Activated B cell treated with CpG ODN at 0.5 μM for 24 hours (primary cell): ENCODE measurements at regions not wholly inside any gene's neighbourhood (a gene's known extent, or its start where the extent isn't known, plus 50 kb on each side); places are given as distances from the start of the nearest gene placed in this dataset.

Experiments
- ATAC-seq: fragments of 200-7000 bp; cut with Tn5 transposase; one replicate; pipeline ENCODE4 v1.10.0; 2021; ENCODE audit warnings: low read depth, mild to moderate bottlenecking, moderate library complexity
- CTCF ChIA-PET: fragments of 350-600 bp; sonication (Branson Sonifier 250); formaldehyde crosslinking; loops from one replicate; lab custom pipeline; 2021; ENCODE audit warnings: antibody characterized with exemption; lab: Charles Lee
- POLR2A ChIA-PET: fragments of 350-600 bp; sonication (Branson Sonifier 250); formaldehyde crosslinking; loops from one replicate; lab custom pipeline; 2021; ENCODE audit warnings: antibody characterized with exemption; lab: Charles Lee
- DNase-seq: peaks from one replicate; pipeline ENCODE4 v3.0.0; 2022
- H3K27ac Mint-ChIP-seq: one replicate; pipeline ENCODE4 v1.8.0; 2020; ENCODE audit warnings: mixed read lengths
- H3K27me3 Mint-ChIP-seq: one replicate; pipeline ENCODE4 v1.8.0; 2021; ENCODE audit warnings: mixed read lengths
- H3K36me3 Mint-ChIP-seq: one replicate; pipeline ENCODE4 v1.8.0; 2021; ENCODE audit warnings: low read depth, mixed read lengths
- H3K4me1 Mint-ChIP-seq: one replicate; pipeline ENCODE4 v1.8.0; 2021; ENCODE audit warnings: mixed read lengths
- H3K4me3 Mint-ChIP-seq: one replicate; pipeline ENCODE4 v1.8.0; 2020; ENCODE audit warnings: mild to moderate bottlenecking, mixed read lengths
- H3K9me3 Mint-ChIP-seq: one replicate; pipeline ENCODE4 v1.8.0; 2020; ENCODE audit warnings: mixed read lengths
- CTCF ChIP-seq: fragments of 200-600 bp; IDR thresholded peaks from one replicate; pipeline ENCODE4 v1.8.0; 2022; ENCODE audit warnings: antibody characterized with exemption, mild to moderate bottlenecking
- intact Hi-C: fragments of 100-400 bp; cut with micrococcal nuclease; formaldehyde crosslinking; loops from one replicate; pipeline ENCODE4 v1.15.1; 2024

DNA sequence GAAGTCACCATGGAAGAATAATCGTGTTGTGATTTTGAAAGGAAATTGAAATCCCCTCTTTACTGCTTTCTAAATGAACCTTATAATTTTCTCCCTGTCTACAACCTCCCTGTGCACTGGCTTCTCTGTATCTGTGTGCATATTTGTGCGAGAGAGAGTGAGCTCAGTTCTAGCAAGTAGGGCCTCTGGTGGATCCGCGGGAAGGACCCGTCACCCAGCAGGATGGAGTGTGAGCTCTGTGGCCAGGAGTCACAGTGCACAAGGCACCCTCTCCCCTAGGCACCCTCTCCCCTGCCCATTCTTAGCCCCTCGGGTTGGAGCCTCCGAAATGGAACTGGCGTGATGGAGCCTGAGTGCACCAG is 109.0 kb downstream of the TRIM29 start:
- ChIA-PET POLR2A (no interaction called here), CTCF (no interaction called here)
- no peak overlapping the region for H3K4me3 Mint-ChIP-seq
- no peaks in the 10 kb centered on the region for H3K9me3 Mint-ChIP-seq
- intact Hi-C loops = no loop called here
- ATAC-seq = no peak
- TF ChIP-seq CTCF = no peak
- no peak overlapping the region for H3K27ac Mint-ChIP-seq
- H3K4me1 Mint-ChIP-seq = no peaks in the 10 kb centered on the region
- no peaks in the 10 kb centered on the region for H3K36me3 Mint-ChIP-seq
- no peak for DNase-seq
- H3K27me3 Mint-ChIP-seq = peaks cover 12% of the 10 kb centered on the region

DNA sequence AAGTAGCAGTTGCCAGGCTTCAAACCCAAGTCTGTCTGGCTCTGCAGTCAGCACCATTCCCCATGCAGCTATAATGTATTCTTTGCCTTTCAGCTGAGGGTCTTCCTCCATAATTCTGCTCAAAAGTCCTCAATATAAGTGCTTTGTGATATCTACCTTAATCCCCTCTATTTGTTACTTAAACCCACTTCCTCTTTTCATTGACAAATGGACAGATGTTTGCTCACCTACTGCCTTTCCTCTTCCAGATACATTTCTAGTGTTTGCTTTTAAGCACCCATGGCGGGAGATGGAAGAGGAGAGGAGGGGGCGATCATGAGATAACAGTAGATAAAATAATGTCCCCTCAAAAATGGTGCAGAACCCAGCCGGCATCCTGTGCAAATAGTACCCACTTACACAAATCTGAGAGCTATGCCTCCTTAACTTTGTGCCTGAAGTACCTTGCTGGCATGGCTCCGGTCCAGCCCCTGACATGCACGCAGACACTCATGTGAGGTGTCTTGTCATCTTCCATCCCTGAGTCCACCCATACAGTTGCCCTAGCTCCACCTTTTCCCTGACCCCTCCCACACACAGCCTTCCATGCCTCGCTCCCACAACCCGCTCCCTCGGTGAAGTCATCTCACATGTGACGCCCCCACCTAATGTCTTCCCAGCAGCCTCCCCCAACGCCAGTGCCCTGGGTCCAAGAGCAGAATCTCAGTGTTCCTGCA is 109.6 kb downstream of the TRIM29 start:
- DNase-seq (no peak), ATAC-seq (no peak)
- Mint-ChIP-seq H3K27ac (no peak overlapping the region), H3K9me3 (no peaks in the 10 kb centered on the region), H3K36me3 (no peaks in the 10 kb centered on the region), H3K27me3 (peaks cover 10% of the 10 kb centered on the region), H3K4me1 (no peaks in the 10 kb centered on the region), H3K4me3 (no peak overlapping the region)
- ChIA-PET CTCF (no interaction called here), POLR2A (no interaction called here)
- intact Hi-C loops = no loop called here
- no peak for TF ChIP-seq CTCF

- Mint-ChIP-seq H3K4me3 (no peak overlapping the region), H3K9me3 (no peaks in the 10 kb centered on the region), H3K27ac (no peak overlapping the region), H3K27me3 (peaks cover 10% of the 10 kb centered on the region), H3K4me1 (no peaks in the 10 kb centered on the region), H3K36me3 (no peaks in the 10 kb centered on the region)
- TF ChIP-seq CTCF = no peak
- ChIA-PET CTCF (no interaction called here), POLR2A (no interaction called here)
- ATAC-seq = no peak
- intact Hi-C loops = no loop called here
- no peak for DNase-seq
Observed at GRCh38 chr11:120027546-120028180, 110.2 kb downstream of the TRIM29 start.

DNA sequence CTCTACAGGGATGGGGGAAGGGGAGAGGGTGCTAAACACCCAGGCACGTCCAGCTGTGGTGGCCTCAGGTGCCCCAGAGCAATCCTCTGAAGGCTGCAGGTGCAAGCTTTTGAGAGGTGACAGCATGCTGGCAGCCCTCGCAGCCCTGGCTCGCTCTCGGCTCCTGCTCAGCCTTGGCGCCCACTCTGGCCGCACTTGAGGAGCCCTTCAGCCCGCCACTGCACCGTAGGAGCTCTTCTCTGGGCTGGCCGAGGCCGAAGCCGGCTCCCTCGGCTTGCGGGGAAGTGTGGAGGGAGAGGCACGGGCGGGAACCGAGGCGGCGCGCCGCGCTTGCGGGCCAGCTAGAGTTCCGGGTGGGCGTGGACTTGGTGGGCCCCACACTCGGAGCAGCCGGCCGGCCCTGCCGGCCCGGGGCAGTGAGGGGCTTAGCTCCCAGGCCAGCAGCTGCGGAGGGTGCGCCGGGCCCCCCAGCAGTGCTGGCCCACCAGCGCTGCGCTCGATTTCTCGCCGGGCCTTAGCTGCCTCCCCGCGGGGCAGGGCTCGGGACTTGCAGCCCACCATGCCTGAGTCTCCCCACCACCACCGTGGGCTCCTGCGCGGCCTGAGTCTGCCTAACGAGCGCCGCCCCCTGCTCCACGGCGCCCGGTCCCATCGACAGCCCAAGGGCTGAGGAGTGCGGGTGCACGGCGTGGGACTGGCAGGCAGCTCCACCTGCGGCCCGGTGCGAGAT is 112.1 kb downstream of the TRIM29 start:
- peaks cover 5% of the 10 kb centered on the region for H3K27me3 Mint-ChIP-seq
- POLR2A ChIA-PET = no interaction called here
- no peaks in the 10 kb centered on the region for H3K9me3 Mint-ChIP-seq
- H3K36me3 Mint-ChIP-seq = no peaks in the 10 kb centered on the region
- intact Hi-C loops = no loop called here
- ATAC-seq (no peak), DNase-seq (no peak)
- no peak for TF ChIP-seq CTCF
- CTCF ChIA-PET = no interaction called here
- no peaks in the 10 kb centered on the region for H3K4me1 Mint-ChIP-seq
- H3K4me3 Mint-ChIP-seq = no peak overlapping the region
- H3K27ac Mint-ChIP-seq = no peak overlapping the region

GRCh38 chr11:120024586-120024985 is 113.3 kb downstream of the TRIM29 start:
- no peaks in the 10 kb centered on the region for H3K4me1 Mint-ChIP-seq
- H3K36me3 Mint-ChIP-seq = no peaks in the 10 kb centered on the region
- H3K4me3 Mint-ChIP-seq = no peak overlapping the region
- intact Hi-C loops = no loop called here
- ChIA-PET CTCF (no interaction called here), POLR2A (no interaction called here)
- TF ChIP-seq CTCF = no peak
- DNase-seq (no peak), ATAC-seq (no peak)
- H3K27me3 Mint-ChIP-seq = peaks cover 5% of the 10 kb centered on the region
- H3K27ac Mint-ChIP-seq = no peak overlapping the region
- no peaks in the 10 kb centered on the region for H3K9me3 Mint-ChIP-seq
